Adrenal gland (tissue), 5 donors: ENCODE measurements at regions not wholly inside any gene's neighbourhood (a gene's known extent, or its start where the extent isn't known, plus 50 kb on each side); places are given as distances from the start of the nearest gene placed in this dataset.

Source experiments
- POLR2A ChIP-seq, 2 donors: fragments of 450-650 bp; IDR thresholded peaks; one replicate each; pipeline ENCODE4 v1.6.1; 2017; ENCODE audit warnings: antibody characterized with exemption in 2 of 2, mild to moderate bottlenecking in 2 of 2, moderate library complexity in 1 of 2
- TF ChIP-seq, protein P1 (sequence below), 6 experiments: fragments of 450-650 bp in 4 of 6; fragments of 200-600 bp in 2 of 6; sonication (generic) in 1 of 6; IDR thresholded peaks; 1 replicate in 5 of 6; 2 replicates in 1 of 6; pipeline versions ENCODE4 v1.5.1 to v1.8.0; 2016 to 2021; ENCODE audit warnings: antibody characterized with exemption in 6 of 6, mild to moderate bottlenecking in 2 of 6, moderate library complexity in 1 of 6
- donor health status: DM: no; HTN: no; CAD: no.

DNA sequence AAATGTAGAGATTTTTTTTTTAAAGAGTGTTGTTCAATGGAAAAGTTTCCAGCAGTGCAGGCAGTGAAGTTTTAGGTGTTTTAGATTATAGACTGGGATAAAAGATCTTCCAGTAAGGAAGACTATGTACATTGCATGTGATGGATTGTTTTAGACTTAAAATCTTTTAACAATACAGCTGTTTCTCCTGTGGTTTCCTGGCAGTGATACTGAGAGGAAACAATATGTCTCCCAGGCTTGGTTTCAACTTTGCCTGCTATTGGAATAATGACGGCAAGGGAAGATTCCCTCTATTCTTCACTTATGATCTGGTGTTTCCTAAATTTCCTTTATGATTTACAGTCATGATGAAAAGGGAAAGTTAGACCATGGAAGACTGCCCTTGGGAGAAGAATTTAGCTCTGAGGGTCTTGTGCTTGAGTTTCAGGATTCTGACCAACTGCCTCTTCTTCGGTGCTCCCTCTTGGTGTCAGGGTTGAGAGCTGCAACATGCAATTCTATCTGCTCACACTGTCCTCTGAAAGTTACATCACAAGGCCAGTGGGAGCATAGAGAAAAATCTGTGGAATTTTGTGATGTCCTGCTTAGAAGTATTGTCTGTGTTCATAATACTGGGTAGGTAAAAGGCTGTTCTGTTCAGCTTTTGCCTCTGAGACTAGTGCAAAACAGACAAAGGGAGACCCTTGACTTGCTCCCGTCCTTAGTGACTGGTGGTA is 262.8 kb upstream of the MAN1A1 start:
- TF ChIP-seq, protein P1, sequence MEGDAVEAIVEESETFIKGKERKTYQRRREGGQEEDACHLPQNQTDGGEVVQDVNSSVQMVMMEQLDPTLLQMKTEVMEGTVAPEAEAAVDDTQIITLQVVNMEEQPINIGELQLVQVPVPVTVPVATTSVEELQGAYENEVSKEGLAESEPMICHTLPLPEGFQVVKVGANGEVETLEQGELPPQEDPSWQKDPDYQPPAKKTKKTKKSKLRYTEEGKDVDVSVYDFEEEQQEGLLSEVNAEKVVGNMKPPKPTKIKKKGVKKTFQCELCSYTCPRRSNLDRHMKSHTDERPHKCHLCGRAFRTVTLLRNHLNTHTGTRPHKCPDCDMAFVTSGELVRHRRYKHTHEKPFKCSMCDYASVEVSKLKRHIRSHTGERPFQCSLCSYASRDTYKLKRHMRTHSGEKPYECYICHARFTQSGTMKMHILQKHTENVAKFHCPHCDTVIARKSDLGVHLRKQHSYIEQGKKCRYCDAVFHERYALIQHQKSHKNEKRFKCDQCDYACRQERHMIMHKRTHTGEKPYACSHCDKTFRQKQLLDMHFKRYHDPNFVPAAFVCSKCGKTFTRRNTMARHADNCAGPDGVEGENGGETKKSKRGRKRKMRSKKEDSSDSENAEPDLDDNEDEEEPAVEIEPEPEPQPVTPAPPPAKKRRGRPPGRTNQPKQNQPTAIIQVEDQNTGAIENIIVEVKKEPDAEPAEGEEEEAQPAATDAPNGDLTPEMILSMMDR (IDR thresholded peaks at IDR 0.05), result no peak
- no peak for TF ChIP-seq POLR2A (IDR thresholded peaks at IDR 0.05)
